Endothelial cell of umbilical vein (primary cell): ENCODE measurements at regions not wholly inside any gene's neighbourhood (a gene's known extent, or its start where the extent isn't known, plus 50 kb on each side); places are given as distances from the start of the nearest gene placed in this dataset.

ENCODE experiments used
- BruUV-seq: library from RNA; stranded (reverse); fragments of 400-500 nt; replicated peaks from 2 replicates; lab custom pipeline; 2021; lab: Mats Ljungman, UMichigan
- CTCF ChIA-PET: fragments of 300-600, 350-600 bp; sonication (Branson Sonifier 250); formaldehyde crosslinking; loops from one replicate; lab custom pipeline; 2021; ENCODE audit warnings: antibody characterized with exemption, inconsistent platforms; lab: Charles Lee
- POLR2A ChIA-PET: fragments of 300-600, 350-600 bp; sonication (Branson Sonifier 250); formaldehyde crosslinking; loops from one replicate; lab custom pipeline; 2021; ENCODE audit warnings: antibody characterized with exemption, inconsistent platforms; lab: Charles Lee
- DNase-seq: peaks from one replicate; pipeline ENCODE4 v3.0.0-alpha.2; 2011; ENCODE audit warnings: low read depth, low spot score
- FAIRE-seq: peaks from 2 replicates; lab custom pipeline; 2011; peaks lifted over from hg19 to GRCh38; lab: Jason Lieb, UNC
- H2AFZ ChIP-seq: 2 replicates; pipeline ENCODE4 v1.6.0; 2012; ENCODE audit warnings: low read depth, low read length, control low read depth, inconsistent platforms
- H3K27ac ChIP-seq: 2 replicates; pipeline ENCODE4 v1.5.1; 2011; ENCODE audit warnings: low read depth, mild to moderate bottlenecking, control low read depth, low read length, moderate library complexity; ENCODE audit not compliant: insufficient read depth
- H3K27me3 ChIP-seq, 2 experiments: 2 replicates each; pipeline versions ENCODE4 v1.6.0 to v1.6.1; 2011; ENCODE audit warnings: low read length in 2 of 2, mixed read lengths in 1 of 2; ENCODE audit not compliant: control insufficient read depth in 2 of 2, insufficient read depth in 2 of 2
- H3K36me3 ChIP-seq, 2 experiments: 2 replicates in 1 of 2; 3 replicates in 1 of 2; pipeline ENCODE4 v1.5.1; 2011; ENCODE audit warnings: low read length in 2 of 2, mild to moderate bottlenecking in 1 of 2, moderate library complexity in 1 of 2; ENCODE audit not compliant: control insufficient read depth in 2 of 2, insufficient read depth in 2 of 2; ENCODE audit errors: extremely low read depth in 1 of 2
- H3K4me1 ChIP-seq: 3 replicates; pipeline ENCODE4 v1.5.1; 2011; ENCODE audit warnings: mild to moderate bottlenecking, low read length; ENCODE audit not compliant: control insufficient read depth, insufficient read depth; ENCODE audit errors: extremely low read depth
- H3K4me2 ChIP-seq: 2 replicates; pipeline ENCODE4 v1.6.1; 2011; ENCODE audit warnings: low read length, control low read depth, mixed read lengths; ENCODE audit not compliant: insufficient read depth
- H3K4me3 ChIP-seq, 3 experiments: fragments of 200-600 bp in 1 of 3; sonication (generic), shearing (Covaris generic) in 1 of 3; replicated peaks in 1 of 3; 2 replicates each; pipeline ENCODE4 v1.5.1; 2011 to 2016; ENCODE audit warnings: control low read depth in 3 of 3, low read length in 3 of 3, mild to moderate bottlenecking in 2 of 3, inconsistent platforms in 1 of 3, low read depth in 1 of 3, moderate library complexity in 1 of 3; ENCODE audit not compliant: insufficient read depth in 1 of 3
- H3K79me2 ChIP-seq: 2 replicates; pipeline ENCODE4 v1.6.0; 2012; ENCODE audit warnings: low read length, inconsistent platforms; ENCODE audit not compliant: control insufficient read depth, insufficient read depth
- H3K9ac ChIP-seq: replicated peaks from 2 replicates; pipeline ENCODE3; 2011; ENCODE audit warnings: low read length, control low read depth; ENCODE audit not compliant: insufficient read depth; ENCODE audit errors: extremely low read depth
- H3K9me1 ChIP-seq: replicated peaks from 3 replicates; pipeline ENCODE4 v1.6.0; 2011; ENCODE audit warnings: mild to moderate bottlenecking, low read length; ENCODE audit not compliant: control insufficient read depth, insufficient read depth; ENCODE audit errors: extremely low read depth
- H3K9me3 ChIP-seq: replicated peaks from 2 replicates; pipeline ENCODE4 v1.5.1; 2012; ENCODE audit warnings: low read length, inconsistent platforms; ENCODE audit not compliant: control insufficient read depth, insufficient read depth
- H4K20me1 ChIP-seq: replicated peaks from 2 replicates; pipeline ENCODE3; 2011; ENCODE audit warnings: mild to moderate bottlenecking, low read length; ENCODE audit not compliant: control insufficient read depth, insufficient read depth; ENCODE audit errors: extremely low read depth
- CTCF ChIP-seq, 2 donors: IDR thresholded peaks; 1 replicate in 1 of 2; 2 replicates in 1 of 2; pipeline ENCODE4 v1.5.1; 2011; ENCODE audit warnings: low read length in 2 of 2, mild to moderate bottlenecking in 2 of 2, moderate library complexity in 2 of 2, control low read depth in 1 of 2, inconsistent platforms in 1 of 2, low read depth in 1 of 2; ENCODE audit not compliant: insufficient read depth in 1 of 2; ENCODE audit errors: extremely low read depth in 1 of 2
- EZH2 ChIP-seq: IDR thresholded peaks from 2 replicates; pipeline ENCODE4 v1.6.1; 2012; ENCODE audit warnings: borderline replicate concordance, low read depth, mild to moderate bottlenecking, moderate library complexity, low read length, inconsistent platforms; ENCODE audit not compliant: severe bottlenecking
- FOS ChIP-seq: IDR thresholded peaks from 2 replicates; pipeline ENCODE4 v1.6.1; 2011; ENCODE audit warnings: mild to moderate bottlenecking, low read length, moderate library complexity, borderline replicate concordance; ENCODE audit not compliant: insufficient read depth
- GATA2 ChIP-seq: IDR thresholded peaks from 2 replicates; pipeline ENCODE4 v1.7.0; 2011; ENCODE audit warnings: low read depth, mild to moderate bottlenecking, moderate library complexity, mixed read lengths, low read length; ENCODE audit not compliant: insufficient read length, insufficient read depth
- JUN ChIP-seq: IDR thresholded peaks from 2 replicates; pipeline ENCODE4 v1.6.1; 2011; ENCODE audit warnings: borderline replicate concordance, low read depth; ENCODE audit not compliant: insufficient read length, insufficient read depth
- MAX ChIP-seq: IDR thresholded peaks from 2 replicates; pipeline ENCODE4 v1.6.1; 2011; ENCODE audit not compliant: insufficient read depth, insufficient read length
- MYC ChIP-seq: IDR thresholded peaks from one replicate; pipeline ENCODE4 v1.6.1; 2011; ENCODE audit warnings: mild to moderate bottlenecking, low read depth, low read length
- dilution Hi-C: fragments of 300-500 bp; cut with MboI; formaldehyde crosslinking; loops from one replicate; pipeline ENCODE4 v1.15.0; 2019; ENCODE audit warnings: low sequenced_read_pairs; ENCODE audit not compliant: extremely low pct_ligation_motif_present
- intact Hi-C: fragments of 100-400 bp; cut with micrococcal nuclease; formaldehyde crosslinking; loops from one replicate; pipeline ENCODE4 v1.10.0; 2022

- TF ChIP-seq MYC (no peak), GATA2 (no peak), EZH2 (no peak), CTCF (IDR thresholded peaks at IDR 0.05; ENCODE audit: extremely low read depth in 1 of 2, insufficient read depth in 1 of 2, low read depth in 1 of 2, low read length in 2 of 2) (no peak), MAX (no peak), FOS (no peak), JUN (no peak)
- ChIA-PET CTCF (no interaction called here), POLR2A (no interaction called here)
- no peak overlapping the region for H2AFZ ChIP-seq
- no peaks in the 10 kb centered on the region for H3K9me3 ChIP-seq
- dilution Hi-C loops (no loop called here), intact Hi-C loops (no loop called here)
- no peaks in the 10 kb centered on the region for H4K20me1 ChIP-seq
- no peaks in the 10 kb centered on the region for H3K27me3 ChIP-seq
- no peak for DNase-seq
- H3K4me2 ChIP-seq = no peak overlapping the region
- no peak overlapping the region for H3K9ac ChIP-seq
- no peaks in the 10 kb centered on the region for H3K4me1 ChIP-seq
- no TSS peak for BruUV-seq
- no peak overlapping the region for H3K27ac ChIP-seq
- no peak overlapping the region for H3K4me3 ChIP-seq
- no peaks in the 10 kb centered on the region for H3K9me1 ChIP-seq
- no peaks in the 10 kb centered on the region for H3K79me2 ChIP-seq
- no peak for FAIRE-seq
- H3K36me3 ChIP-seq = no peaks in the 10 kb centered on the region
Observed at GRCh38 chr15:72857331-72858063, 73.9 kb upstream of the ADPGK start.
